ENCODE measurements at regions not wholly inside any gene's neighbourhood (a gene's known extent, or its start where the extent isn't known, plus 50 kb on each side); places are given as distances from the start of the nearest gene placed in this dataset.

DNA sequence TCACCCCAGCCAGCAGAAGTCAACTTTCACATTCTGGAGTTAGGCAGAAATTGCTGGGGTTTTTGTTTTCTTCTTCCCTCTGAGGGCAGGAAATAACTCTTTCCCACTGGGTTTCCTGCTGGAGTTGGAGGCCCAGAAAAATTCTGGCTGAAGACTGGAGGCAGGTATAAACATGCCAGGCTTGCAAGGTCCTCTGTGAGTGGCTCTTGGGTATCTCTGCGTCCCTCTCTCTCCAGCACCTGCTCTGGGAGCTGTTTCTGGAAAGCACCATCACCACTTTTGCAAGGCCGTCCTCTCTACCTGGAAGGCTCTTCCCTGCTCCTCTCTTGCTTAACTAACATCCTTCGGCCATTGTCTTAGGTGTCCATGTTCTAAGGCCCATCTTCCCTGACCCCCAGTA lies 91.0 kb downstream of the MCFD2 start:
- intact Hi-C loops (cut with micrococcal nuclease; ENCODE audit: unreplicated experiment) (no loop called here), in situ Hi-C loops (cut with HindIII; ENCODE audit: low pct_unique_long_range_greater_than_20kb, low sequenced_read_pairs) (no loop called here)
- no peak for DNase-seq (ENCODE audit: low read depth, low spot score)
- Histone ChIP-seq H3K36me3 (ENCODE audit: control insufficient read depth, insufficient read depth, low read length) (no peaks in the 10 kb centered on the region), H3K4me1 (ENCODE audit: control insufficient read depth, insufficient read depth, low read length) (no peaks in the 10 kb centered on the region), H3K9me3 (ENCODE audit: control insufficient read depth, insufficient read depth, low read depth, low read length) (no peaks in the 10 kb centered on the region), H3K27ac (ENCODE audit: low read length) (no peak overlapping the region), H3K4me3 (ENCODE audit: low read depth in 2 of 2, low read length in 2 of 2) (no peak overlapping the region), H3K27me3 (ENCODE audit: control insufficient read depth, insufficient read depth, low read length) (no peaks in the 10 kb centered on the region)
- ChIA-PET CTCF (no interaction called here), POLR2A (no interaction called here)
- TF ChIP-seq SIN3A (IDR thresholded peaks at IDR 0.05; ENCODE audit: borderline replicate concordance, insufficient read depth, low read depth, low read length) = no peak
- no peak for TF ChIP-seq POLR2AphosphoS5 (IDR thresholded peaks at IDR 0.05; ENCODE audit: low read depth, low read length)
- TF ChIP-seq, protein P1, sequence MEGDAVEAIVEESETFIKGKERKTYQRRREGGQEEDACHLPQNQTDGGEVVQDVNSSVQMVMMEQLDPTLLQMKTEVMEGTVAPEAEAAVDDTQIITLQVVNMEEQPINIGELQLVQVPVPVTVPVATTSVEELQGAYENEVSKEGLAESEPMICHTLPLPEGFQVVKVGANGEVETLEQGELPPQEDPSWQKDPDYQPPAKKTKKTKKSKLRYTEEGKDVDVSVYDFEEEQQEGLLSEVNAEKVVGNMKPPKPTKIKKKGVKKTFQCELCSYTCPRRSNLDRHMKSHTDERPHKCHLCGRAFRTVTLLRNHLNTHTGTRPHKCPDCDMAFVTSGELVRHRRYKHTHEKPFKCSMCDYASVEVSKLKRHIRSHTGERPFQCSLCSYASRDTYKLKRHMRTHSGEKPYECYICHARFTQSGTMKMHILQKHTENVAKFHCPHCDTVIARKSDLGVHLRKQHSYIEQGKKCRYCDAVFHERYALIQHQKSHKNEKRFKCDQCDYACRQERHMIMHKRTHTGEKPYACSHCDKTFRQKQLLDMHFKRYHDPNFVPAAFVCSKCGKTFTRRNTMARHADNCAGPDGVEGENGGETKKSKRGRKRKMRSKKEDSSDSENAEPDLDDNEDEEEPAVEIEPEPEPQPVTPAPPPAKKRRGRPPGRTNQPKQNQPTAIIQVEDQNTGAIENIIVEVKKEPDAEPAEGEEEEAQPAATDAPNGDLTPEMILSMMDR (IDR thresholded peaks at IDR 0.05) = no peak
- no TSS peak for BruUV-seq (replicated peaks)
- ATAC-seq = no peak

DNA sequence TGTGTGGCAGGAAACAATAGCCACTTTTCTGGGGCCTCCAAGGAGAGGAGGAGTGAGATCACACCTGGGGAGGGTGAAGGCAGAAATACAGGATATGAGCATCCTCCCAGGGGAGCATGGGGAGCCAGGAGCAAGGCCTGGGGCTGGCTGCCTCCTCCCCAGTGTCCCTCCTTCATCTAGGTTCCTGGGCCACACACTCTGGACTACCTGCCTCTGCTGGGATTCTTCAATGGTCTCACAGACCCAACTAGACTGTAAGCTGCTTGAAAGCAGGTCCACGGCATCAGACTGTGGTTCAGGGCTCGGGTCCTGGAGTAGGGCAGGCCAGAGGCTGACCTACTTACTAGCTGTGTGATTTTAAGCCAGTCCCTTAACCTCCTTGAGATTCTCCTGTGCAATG lies 94.0 kb downstream of the MCFD2 start:
- Histone ChIP-seq H3K27me3 (ENCODE audit: control insufficient read depth, insufficient read depth, low read length) (no peaks in the 10 kb centered on the region), H3K4me3 (ENCODE audit: low read depth in 2 of 2, low read length in 2 of 2) (no peak overlapping the region), H3K9me3 (ENCODE audit: control insufficient read depth, insufficient read depth, low read depth, low read length) (no peaks in the 10 kb centered on the region), H3K27ac (ENCODE audit: low read length) (no peak overlapping the region), H3K36me3 (ENCODE audit: control insufficient read depth, insufficient read depth, low read length) (no peaks in the 10 kb centered on the region), H3K4me1 (ENCODE audit: control insufficient read depth, insufficient read depth, low read length) (no peaks in the 10 kb centered on the region)
- in situ Hi-C loops (cut with HindIII; ENCODE audit: low pct_unique_long_range_greater_than_20kb, low sequenced_read_pairs) = no loop called here
- no TSS peak for BruUV-seq (replicated peaks)
- TF ChIP-seq, protein P1 (IDR thresholded peaks at IDR 0.05) = no peak
- ChIA-PET CTCF (interaction anchor here (0.6 kb wide), 1 partner anchor 1175 kb away, joined by 3 read pairs; no protein-coding TSS in a partner anchor), POLR2A (interaction anchor here (0.5 to 0.6 kb wide), 2 partner anchors 21 to 473 kb away, joined by 3 to 9 read pairs; no protein-coding TSS in a partner anchor)
- intact Hi-C loops (cut with micrococcal nuclease; ENCODE audit: unreplicated experiment) = no loop called here
- DNase-seq (ENCODE audit: low read depth, low spot score) = no peak
- no peak for ATAC-seq

DNA sequence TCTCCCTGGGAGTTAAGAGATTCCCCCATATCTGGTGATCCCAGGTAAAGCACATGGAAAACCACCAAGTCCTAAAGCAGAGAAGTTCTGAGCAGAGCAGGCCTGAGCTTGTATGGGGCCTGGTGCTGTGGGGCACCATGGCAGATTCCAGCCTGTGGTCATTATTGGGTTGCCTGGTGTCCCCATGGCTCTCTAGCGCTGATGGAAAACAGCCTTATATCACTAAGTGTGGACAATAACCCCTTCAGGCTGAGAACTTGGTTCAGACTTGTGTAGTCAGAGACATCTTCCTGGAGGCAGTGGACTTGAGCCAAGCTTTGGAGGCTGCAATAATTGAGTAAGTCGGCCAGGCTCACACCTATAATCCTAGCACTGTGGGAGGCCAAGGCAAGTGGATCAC lies 96.8 kb downstream of the MCFD2 start:
- BruUV-seq (replicated peaks) = no TSS peak
- Histone ChIP-seq H3K27me3 (ENCODE audit: control insufficient read depth, insufficient read depth, low read length) (no peaks in the 10 kb centered on the region), H3K36me3 (ENCODE audit: control insufficient read depth, insufficient read depth, low read length) (no peaks in the 10 kb centered on the region), H3K4me1 (ENCODE audit: control insufficient read depth, insufficient read depth, low read length) (no peaks in the 10 kb centered on the region), H3K4me3 (ENCODE audit: low read depth in 2 of 2, low read length in 2 of 2) (no peak overlapping the region), H3K9me3 (ENCODE audit: control insufficient read depth, insufficient read depth, low read depth, low read length) (no peaks in the 10 kb centered on the region), H3K27ac (ENCODE audit: low read length) (no peak overlapping the region)
- POLR2A ChIA-PET = no interaction called here
- CTCF ChIA-PET = no interaction called here
- no peak for ATAC-seq
- no peak for TF ChIP-seq POLR2AphosphoS5 (IDR thresholded peaks at IDR 0.05; ENCODE audit: low read depth, low read length)
- TF ChIP-seq SIN3A (IDR thresholded peaks at IDR 0.05; ENCODE audit: borderline replicate concordance, insufficient read depth, low read depth, low read length) = no peak
- TF ChIP-seq, protein P1 (IDR thresholded peaks at IDR 0.05) = no peak
- TF ChIP-seq, protein P2, sequence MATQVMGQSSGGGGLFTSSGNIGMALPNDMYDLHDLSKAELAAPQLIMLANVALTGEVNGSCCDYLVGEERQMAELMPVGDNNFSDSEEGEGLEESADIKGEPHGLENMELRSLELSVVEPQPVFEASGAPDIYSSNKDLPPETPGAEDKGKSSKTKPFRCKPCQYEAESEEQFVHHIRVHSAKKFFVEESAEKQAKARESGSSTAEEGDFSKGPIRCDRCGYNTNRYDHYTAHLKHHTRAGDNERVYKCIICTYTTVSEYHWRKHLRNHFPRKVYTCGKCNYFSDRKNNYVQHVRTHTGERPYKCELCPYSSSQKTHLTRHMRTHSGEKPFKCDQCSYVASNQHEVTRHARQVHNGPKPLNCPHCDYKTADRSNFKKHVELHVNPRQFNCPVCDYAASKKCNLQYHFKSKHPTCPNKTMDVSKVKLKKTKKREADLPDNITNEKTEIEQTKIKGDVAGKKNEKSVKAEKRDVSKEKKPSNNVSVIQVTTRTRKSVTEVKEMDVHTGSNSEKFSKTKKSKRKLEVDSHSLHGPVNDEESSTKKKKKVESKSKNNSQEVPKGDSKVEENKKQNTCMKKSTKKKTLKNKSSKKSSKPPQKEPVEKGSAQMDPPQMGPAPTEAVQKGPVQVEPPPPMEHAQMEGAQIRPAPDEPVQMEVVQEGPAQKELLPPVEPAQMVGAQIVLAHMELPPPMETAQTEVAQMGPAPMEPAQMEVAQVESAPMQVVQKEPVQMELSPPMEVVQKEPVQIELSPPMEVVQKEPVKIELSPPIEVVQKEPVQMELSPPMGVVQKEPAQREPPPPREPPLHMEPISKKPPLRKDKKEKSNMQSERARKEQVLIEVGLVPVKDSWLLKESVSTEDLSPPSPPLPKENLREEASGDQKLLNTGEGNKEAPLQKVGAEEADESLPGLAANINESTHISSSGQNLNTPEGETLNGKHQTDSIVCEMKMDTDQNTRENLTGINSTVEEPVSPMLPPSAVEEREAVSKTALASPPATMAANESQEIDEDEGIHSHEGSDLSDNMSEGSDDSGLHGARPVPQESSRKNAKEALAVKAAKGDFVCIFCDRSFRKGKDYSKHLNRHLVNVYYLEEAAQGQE (IDR thresholded peaks at IDR 0.05; ENCODE audit: insufficient read depth in 1 of 2, low read depth in 2 of 2, low read length in 1 of 2) = no peak
- no peak for TF ChIP-seq TCF7L2 (IDR thresholded peaks at IDR 0.05; ENCODE audit: low read depth, low read length)
- no peak for DNase-seq (ENCODE audit: low read depth, low spot score)
- in situ Hi-C loops (cut with HindIII; ENCODE audit: low pct_unique_long_range_greater_than_20kb, low sequenced_read_pairs) = no loop called here
- intact Hi-C loops (cut with micrococcal nuclease; ENCODE audit: unreplicated experiment) = no loop called here

Measured in Panc1 (cell line).